Activated CD4-positive, alpha-beta T cell treated with anti-CD3 and anti-CD28 coated beads, Interleukin-2, amount 50 U/mL, for 24 hours (primary cell): ENCODE measurements at regions not wholly inside any gene's neighbourhood (a gene's known extent, or its start where the extent isn't known, plus 50 kb on each side); places are given as distances from the start of the nearest gene placed in this dataset.

ENCODE experiments used
- DNase-seq, 2 donors: peaks; one replicate each; pipeline ENCODE4 v3.0.0-alpha.2; 2020; ENCODE audit warnings: low read depth in 1 of 2, low spot score in 1 of 2

GRCh38 chr11:115760461-115761320, 256.5 kb upstream of the CADM1 start:
- no peak for DNase-seq

- no peak for DNase-seq
Observed at GRCh38 chr11:115759622-115760460, 255.6 kb upstream of the CADM1 start.

GRCh38 chr11:115758011-115758410, 253.8 kb upstream of the CADM1 start:
- no peak for DNase-seq

GRCh38 chr11:115751243-115752015, 247.2 kb upstream of the CADM1 start:
- DNase-seq: no peak

- no peak for DNase-seq
Observed at GRCh38 chr11:115745610-115746512, 241.6 kb upstream of the CADM1 start.

GRCh38 chr11:115745066-115745465, 240.9 kb upstream of the CADM1 start:
- no peak for DNase-seq

GRCh38 chr11:115743719-115744118, 239.5 kb upstream of the CADM1 start:
- DNase-seq: no peak

GRCh38 chr11:115741376-115742107, 237.3 kb upstream of the CADM1 start:
- DNase-seq: no peak

GRCh38 chr11:115740324-115740723, 236.1 kb upstream of the CADM1 start:
- no peak for DNase-seq

GRCh38 chr11:115739878-115740277, 235.7 kb upstream of the CADM1 start:
- no peak for DNase-seq

- DNase-seq: no peak
Observed at GRCh38 chr11:115739146-115739545, 234.9 kb upstream of the CADM1 start.

GRCh38 chr11:115737875-115738274, 233.7 kb upstream of the CADM1 start:
- no peak for DNase-seq

GRCh38 chr11:115736146-115736545, 231.9 kb upstream of the CADM1 start:
- no peak for DNase-seq

- DNase-seq: no peak
Observed at GRCh38 chr11:115724666-115725065, 220.5 kb upstream of the CADM1 start.

- DNase-seq: no peak
Observed at GRCh38 chr11:115722711-115723110, 218.5 kb upstream of the CADM1 start.

GRCh38 chr11:115721296-115721995, 217.2 kb upstream of the CADM1 start:
- no peak for DNase-seq

- no peak for DNase-seq
Observed at GRCh38 chr11:115720602-115721245, 216.5 kb upstream of the CADM1 start.

- no peak for DNase-seq
Observed at GRCh38 chr11:115718945-115719344, 214.7 kb upstream of the CADM1 start.

GRCh38 chr11:115718106-115718505, 213.9 kb upstream of the CADM1 start:
- DNase-seq: no peak
